ENCODE measurements at regions not wholly inside any gene's neighbourhood (a gene's known extent, or its start where the extent isn't known, plus 50 kb on each side); places are given as distances from the start of the nearest gene placed in this dataset.

DNA sequence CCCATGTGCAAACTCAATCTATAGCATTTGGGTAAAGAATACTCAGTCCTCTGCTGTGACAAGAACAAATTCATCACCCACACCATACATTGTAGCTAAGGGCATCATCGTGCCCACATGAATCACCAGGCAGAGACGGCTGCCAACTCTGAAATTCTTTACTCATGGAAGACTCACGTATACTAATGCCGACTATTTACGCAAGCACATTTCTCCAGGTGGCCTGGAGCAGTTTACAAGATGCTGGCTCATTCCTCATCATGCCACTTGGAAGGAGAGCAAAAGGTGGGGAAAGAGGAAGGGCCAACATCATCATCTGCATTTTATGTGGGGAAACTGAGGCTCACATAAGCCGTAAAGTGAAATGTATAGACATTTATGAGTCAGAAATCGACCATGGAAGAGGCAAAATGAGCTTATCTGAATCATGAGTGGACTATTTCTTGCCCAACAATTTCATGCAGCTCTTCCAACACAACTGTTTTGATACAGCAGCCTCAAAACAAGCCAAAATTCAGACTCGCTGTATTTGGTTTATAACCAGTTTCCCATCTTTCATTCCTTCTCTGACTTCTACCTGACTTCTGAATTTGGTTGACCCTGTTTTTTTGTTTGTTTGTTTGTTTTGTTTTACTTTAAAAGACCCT, 213.9 kb upstream of the SERP2 start (continued):
- TF ChIP-seq RNF2 (IDR thresholded peaks at IDR 0.05; ENCODE audit: borderline replicate concordance, low read depth, low read length, missing control alignments, poor library complexity, severe bottlenecking) (no peak), CREB1 (IDR thresholded peaks at IDR 0.05) (no peak)
